NCI-H460 (cell line): ENCODE measurements at regions not wholly inside any gene's neighbourhood (a gene's known extent, or its start where the extent isn't known, plus 50 kb on each side); places are given as distances from the start of the nearest gene placed in this dataset.
"Not testable (repeated sequence)": the region's sequence is repeated elsewhere in the genome, so short reads cannot be mapped to it uniquely, and the experiment has no call there.

ENCODE experiments used
- DNase-seq: peaks from one replicate; pipeline ENCODE4 v3.0.0-alpha.2; 2016; ENCODE audit warnings: low read depth; ENCODE audit errors: extremely low read depth

DNA sequence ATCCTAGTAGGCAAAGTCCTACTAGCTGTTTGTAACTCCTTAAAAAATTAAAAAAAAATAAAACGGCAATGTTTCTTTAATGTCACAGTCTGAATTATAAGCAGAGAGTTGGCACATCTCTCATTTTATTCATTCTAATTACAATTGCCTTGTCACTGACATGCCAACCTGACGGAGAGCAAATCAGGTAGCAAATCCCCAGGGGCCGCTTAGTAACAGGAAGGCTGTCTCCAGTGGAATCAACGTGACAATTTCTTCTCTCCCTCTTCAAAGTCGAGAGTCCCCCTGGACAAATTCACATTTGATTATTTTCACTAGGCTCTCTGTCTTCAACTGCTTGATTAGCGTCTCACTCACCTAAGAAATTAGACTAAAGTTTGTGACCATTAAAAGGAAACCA is 1598.9 kb upstream of the PIK3C3 start:
- no peak for DNase-seq

DNA sequence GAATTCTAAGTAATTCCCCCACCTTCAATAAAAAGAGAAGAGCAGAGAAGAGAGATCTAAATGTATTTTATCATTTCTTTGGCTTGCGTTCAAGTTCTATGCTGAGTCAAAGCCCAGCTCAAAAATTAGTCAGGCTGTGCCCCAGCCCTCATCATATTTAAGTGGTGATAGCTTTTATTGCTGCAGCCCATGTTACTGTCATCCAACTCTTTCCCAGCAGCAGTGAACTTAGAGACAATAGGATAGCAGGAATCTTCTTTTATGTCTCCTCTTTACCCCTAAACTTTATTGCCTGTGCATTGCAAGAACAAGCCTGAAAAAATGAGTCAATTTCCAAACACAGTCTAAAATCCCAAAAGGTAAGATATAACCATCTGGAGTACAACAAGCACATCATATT is 1599.3 kb upstream of the PIK3C3 start:
- DNase-seq, result no peak

DNA sequence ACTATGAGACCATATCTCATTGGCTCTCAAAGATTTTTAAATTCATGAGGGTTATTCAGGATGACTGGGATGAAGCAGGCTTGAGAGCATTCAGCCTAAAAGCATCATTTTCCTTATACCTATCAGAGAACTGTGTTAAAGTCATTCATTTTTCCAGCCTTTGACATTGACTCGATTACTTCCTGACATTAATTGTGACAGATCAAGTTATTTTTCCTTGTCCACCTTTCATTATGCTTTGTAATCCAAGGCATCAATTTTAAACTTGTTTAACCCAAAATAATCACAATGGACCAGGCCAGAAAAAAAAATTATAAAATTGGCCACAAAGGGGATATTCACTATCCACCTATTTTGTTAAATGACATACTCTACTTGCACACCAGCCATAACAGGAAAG is 1606.8 kb upstream of the PIK3C3 start:
- no peak for DNase-seq

GRCh38 chr18:40347261-40347660 is 1607.8 kb upstream of the PIK3C3 start:
- DNase-seq, result no peak

- no peak for DNase-seq
Observed at GRCh38 chr18:40346146-40346545, 1608.9 kb upstream of the PIK3C3 start.

DNA sequence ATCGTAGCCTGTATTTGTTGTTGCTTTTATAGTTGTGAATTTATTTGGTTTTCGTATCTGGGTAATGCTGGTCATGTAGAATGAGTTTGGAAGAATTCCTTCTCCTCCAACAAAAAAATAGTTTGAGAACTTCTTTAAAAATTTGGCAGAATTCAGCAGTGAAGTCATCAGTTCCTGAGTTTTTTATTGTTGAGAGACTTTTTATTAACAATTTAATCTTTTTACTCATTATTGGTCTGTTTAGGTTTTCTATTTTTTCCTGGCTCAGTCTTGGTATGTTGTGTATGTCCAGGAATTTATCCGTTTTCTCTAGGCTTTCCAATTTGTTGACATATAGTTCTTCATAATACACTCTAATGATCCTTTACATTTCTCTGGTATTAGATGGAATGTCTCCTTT is 1613.3 kb upstream of the PIK3C3 start:
- no peak for DNase-seq

- no peak for DNase-seq
Observed at GRCh38 chr18:40338284-40338683, 1616.8 kb upstream of the PIK3C3 start.

GRCh38 chr18:40326985-40327384 is 1628.0 kb upstream of the PIK3C3 start:
- DNase-seq, result no peak

GRCh38 chr18:40325988-40326387 is 1629.0 kb upstream of the PIK3C3 start:
- no peak for DNase-seq

DNA sequence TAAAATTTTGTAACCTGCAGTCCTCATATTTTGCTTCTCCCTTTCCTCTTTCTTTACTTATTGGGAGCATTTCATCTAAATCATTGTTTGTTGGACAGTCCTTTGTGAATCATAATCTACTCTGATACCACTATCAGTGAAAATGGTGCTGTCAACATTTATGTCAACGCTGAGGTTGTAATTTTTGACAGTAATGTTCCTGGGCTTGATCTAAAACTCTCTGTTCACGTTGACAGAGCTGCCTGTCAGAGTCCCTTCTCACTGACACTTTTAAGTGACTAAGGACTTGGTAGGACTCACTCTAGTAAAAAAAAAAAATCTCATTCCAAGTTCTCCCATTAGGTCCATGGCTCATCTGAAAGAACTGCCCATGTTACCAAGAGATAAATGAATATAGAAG is 1640.8 kb upstream of the PIK3C3 start:
- no peak for DNase-seq

GRCh38 chr18:40313030-40313642 is 1641.9 kb upstream of the PIK3C3 start:
- DNase-seq, result no peak

- DNase-seq, result no peak
Observed at GRCh38 chr18:40307627-40308026, 1647.4 kb upstream of the PIK3C3 start.

DNA sequence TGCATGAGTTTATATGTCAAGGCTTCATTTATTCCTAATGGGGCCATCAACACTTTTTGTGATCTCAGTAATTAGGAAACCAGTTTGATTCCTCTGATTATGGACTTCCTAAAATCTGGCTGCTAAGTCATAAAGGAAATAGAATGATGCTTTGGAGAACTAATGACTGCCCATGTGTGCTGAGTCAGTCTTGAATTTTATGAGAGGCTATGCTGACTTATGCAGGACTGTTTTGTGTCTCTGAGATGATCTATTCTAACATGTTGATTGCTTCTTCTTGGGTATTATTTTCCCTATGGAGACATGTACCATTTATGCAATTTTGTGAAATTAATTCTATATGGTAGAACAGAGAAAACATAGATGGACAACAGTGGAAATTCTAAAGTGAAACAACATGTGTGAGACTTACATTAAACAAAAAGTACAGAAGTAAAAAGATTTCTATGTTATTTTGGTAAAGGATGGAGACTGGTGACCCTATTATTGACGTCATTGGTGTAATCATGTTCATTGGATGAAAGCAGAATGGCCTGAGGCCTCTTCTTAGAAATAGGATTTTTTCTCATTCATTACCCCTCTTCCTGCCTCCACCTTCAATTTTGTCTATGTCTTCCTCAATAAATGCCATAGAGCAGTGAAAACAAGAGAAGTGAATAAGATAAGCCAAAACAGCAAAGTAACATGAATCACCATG is 1658.2 kb upstream of the PIK3C3 start:
- no peak for DNase-seq

DNA sequence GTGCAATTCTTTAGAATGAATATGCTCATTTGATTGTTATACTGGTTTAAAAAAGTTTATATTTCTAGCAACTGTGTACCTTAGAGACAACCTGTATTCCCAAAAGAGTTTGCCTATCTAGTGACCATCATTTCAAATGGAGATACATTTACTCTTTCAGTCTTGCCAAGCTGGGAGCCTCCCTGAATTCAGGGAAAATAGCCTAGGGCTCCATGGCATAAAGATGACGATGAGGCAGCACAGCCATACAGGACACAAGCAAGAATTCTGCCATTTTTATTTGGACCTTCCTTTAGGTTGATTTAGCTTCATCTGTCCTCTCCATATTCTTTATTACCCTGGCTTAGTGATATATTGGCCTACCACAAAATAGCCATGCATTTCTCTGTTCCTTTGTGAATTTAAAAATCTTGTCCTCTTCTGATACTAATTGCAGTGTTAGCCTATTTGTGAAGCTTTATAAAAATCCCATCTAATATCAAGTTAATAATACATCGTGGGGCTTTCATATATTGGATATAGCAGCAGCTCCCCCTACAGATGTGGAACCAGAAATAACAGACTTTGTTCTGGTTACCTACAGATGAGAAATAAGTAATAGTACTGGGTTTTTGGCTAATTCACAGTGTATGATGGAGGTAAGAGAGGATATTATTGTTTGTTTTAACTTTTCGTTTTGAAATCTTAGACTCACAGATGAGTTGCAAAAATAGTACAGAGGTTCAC is 1661.9 kb upstream of the PIK3C3 start:
- no peak for DNase-seq

GRCh38 chr18:40283560-40283959 is 1671.5 kb upstream of the PIK3C3 start:
- no peak for DNase-seq

DNA sequence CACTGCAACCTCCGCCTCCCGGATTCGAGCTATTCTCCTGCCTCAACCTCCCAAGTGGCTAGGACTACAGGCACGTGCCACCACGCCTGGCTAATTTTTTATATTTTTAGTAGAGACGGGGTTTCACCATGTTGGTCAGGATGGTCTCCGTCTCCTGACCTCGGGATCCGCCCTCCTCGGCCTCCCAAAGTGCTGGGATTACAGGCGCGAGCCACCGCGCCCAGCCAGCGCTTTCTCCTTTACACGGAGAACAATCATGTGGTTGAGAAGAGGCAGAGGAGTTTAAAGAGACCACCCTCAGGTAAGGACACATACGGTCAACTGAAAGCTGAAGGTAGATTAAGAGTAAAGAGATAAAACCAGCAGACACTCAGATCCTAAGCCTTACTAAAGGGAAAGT is 1673.7 kb upstream of the PIK3C3 start:
- not testable (repeated sequence) for DNase-seq

GRCh38 chr18:40274618-40275196 is 1680.3 kb upstream of the PIK3C3 start:
- DNase-seq, result no peak

DNA sequence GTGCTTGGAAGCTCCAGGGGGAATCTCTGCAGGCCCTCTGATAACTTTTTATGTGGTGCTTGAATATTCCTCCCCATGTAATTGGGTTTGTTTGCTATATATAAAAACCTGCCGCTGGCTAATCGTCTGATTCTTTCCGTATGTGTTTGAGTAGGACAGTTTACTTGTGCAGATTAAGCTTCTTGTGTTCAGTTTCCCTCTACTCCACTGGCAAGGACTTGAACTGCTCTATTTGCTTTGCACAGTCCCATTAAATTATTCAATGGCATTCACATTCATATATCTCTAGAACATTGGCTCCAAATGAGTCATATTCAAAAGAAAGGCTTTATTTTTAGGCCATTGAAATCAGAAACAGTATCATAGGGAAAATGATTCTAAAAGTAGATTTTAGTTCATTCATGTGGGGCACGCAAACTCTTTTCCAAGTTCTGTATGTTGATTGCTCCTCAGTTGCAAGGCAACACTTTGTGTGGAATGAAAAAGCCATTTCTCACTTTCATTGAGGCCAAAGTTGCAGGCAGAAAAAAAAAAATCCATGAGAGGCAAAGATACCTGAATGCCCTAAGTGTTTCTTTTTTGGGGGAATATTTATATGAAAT is 1682.3 kb upstream of the PIK3C3 start:
- no peak for DNase-seq

- DNase-seq, result no peak
Observed at GRCh38 chr18:40259115-40259835, 1695.8 kb upstream of the PIK3C3 start.

DNA sequence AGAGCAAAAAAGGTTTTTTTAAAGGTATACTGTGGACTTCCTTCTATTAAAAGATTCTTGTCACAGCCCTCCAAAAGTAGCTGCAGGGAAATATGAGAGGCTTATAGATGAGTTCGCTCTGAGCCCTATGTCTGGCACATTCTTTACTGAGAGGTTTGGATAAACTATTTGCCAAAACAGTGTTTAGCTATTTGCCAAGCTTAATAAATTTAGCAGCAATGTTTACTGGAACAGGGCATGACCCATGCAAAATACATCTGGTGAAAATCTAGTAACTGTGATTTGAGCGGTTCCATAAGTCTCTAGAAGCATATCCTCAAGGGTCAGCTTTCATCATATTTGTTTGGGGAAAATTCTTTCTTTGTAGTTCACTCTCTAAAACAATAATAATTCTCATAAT is 1696.7 kb upstream of the PIK3C3 start:
- no peak for DNase-seq

- DNase-seq, result no peak
Observed at GRCh38 chr18:40250236-40250635, 1704.8 kb upstream of the PIK3C3 start.
